ENCODE measurements at regions not wholly inside any gene's neighbourhood (a gene's known extent, or its start where the extent isn't known, plus 50 kb on each side); places are given as distances from the start of the nearest gene placed in this dataset.

GRCh38 chr2:142259356-142259755 is 128.5 kb upstream of the LRP1B start:
- Histone ChIP-seq H4K8ac (replicated peaks; ENCODE audit: insufficient read length, low read depth, low read length) (no peak overlapping the region), H3K23ac (ENCODE audit: insufficient read length, low read depth, low read length) (no peak overlapping the region), H2BK12ac (ENCODE audit: insufficient read length, low read depth, low read length) (no peak overlapping the region), H3T11ph (ENCODE audit: low read length) (no peak overlapping the region), H4K91ac (ENCODE audit: insufficient read length, low read depth, low read length) (no peak overlapping the region), H3K27ac (ENCODE audit: insufficient read length, low read depth, low read length) (no peak overlapping the region), H2BK20ac (ENCODE audit: low read depth, low read length, poor library complexity, severe bottlenecking) (no peak overlapping the region), H3K27me3 (ENCODE audit: insufficient read depth, low read length) (no peaks in the 10 kb centered on the region), H3K23me2 (ENCODE audit: insufficient read length, low read depth, low read length, poor library complexity, severe bottlenecking) (no peaks in the 10 kb centered on the region), H4K5ac (ENCODE audit: insufficient read length, low read depth, low read length) (no peak overlapping the region), H2BK15ac (ENCODE audit: low read depth, low read length) (no peak overlapping the region), H3K4ac (ENCODE audit: low read depth, low read length) (no peak overlapping the region), H3K79me2 (ENCODE audit: insufficient read depth, low read length) (no peaks in the 10 kb centered on the region), H2AFZ (ENCODE audit: low read length) (no peak overlapping the region), H3K18ac (ENCODE audit: insufficient read length, low read depth, low read length) (no peak overlapping the region), H2AK5ac (ENCODE audit: insufficient read length, low read length) (no peak overlapping the region), H2BK5ac (ENCODE audit: insufficient read length, low read length) (no peak overlapping the region), H3K4me1 (ENCODE audit: insufficient read depth, low read length) (no peaks in the 10 kb centered on the region), H3K79me1 (ENCODE audit: insufficient read depth, low read depth, low read length, poor library complexity, severe bottlenecking) (no peaks in the 10 kb centered on the region), H3K4me2 (ENCODE audit: insufficient read depth, insufficient read length, low read length) (no peak overlapping the region), H3K9ac (ENCODE audit: extremely low read depth, insufficient read length, low read length) (no peak overlapping the region), H2BK120ac (ENCODE audit: low read depth, low read length, poor library complexity, severe bottlenecking) (no peak overlapping the region), H3K56ac (ENCODE audit: insufficient read length, low read depth, low read length) (no peak overlapping the region), H3K9me3 (ENCODE audit: control insufficient read depth, low read depth, low read length) (no peaks in the 10 kb centered on the region), H3K14ac (ENCODE audit: insufficient read depth, low read length) (no peak overlapping the region), H4K20me1 (ENCODE audit: control insufficient read depth, insufficient read depth, insufficient read length) (no peaks in the 10 kb centered on the region)
- Mint-ChIP-seq H3K27ac (no peak overlapping the region; a peak in 1 of 7 replicates), H3K4me1 (peaks cover 0 to 2% of the 10 kb centered on the region in 2 experiments; a peak in 1 of 4 replicates), H3K36me3 (ENCODE audit: insufficient read depth in 1 of 3, low read depth in 3 of 3) (no peaks in the 10 kb centered on the region), H3K27me3 (ENCODE audit: low read depth) (no peaks in the 10 kb centered on the region), H3K4me3 (no peak overlapping the region), H3K9me3 (no peaks in the 10 kb centered on the region; a peak in 1 of 5 replicates)
- whole genome bisulfite sequencing (ENCODE audit: extremely low coverage, insufficient read length, low lambda C conversion rate): no CpG with 5 or more reads among the region's 5 CpGs
- TF ChIP-seq CTCF (conservative IDR thresholded peaks at IDR 0.05): no peak
- no peak for DNase-seq

All from H9 (cell line).